Adipocyte (in vitro differentiated cells): ENCODE measurements at regions not wholly inside any gene's neighbourhood (a gene's known extent, or its start where the extent isn't known, plus 50 kb on each side); places are given as distances from the start of the nearest gene placed in this dataset.
A peak's percentile ranks its signal among the peaks of the same experiment; 100 is the strongest.
"Not testable (repeated sequence)": the region's sequence is repeated elsewhere in the genome, so short reads cannot be mapped to it uniquely, and the experiment has no call there.

Source experiments
- DNase-seq: peaks from one replicate; pipeline ENCODE4 v3.0.0-alpha.2; 2015; ENCODE audit warnings: low read depth
- H3K27me3 ChIP-seq: replicated peaks from 2 replicates; pipeline ENCODE4 v1.7.0; 2013; ENCODE audit warnings: mild to moderate bottlenecking, low read length, moderate library complexity; ENCODE audit not compliant: control insufficient read depth, insufficient read depth
- H3K36me3 ChIP-seq: 2 replicates; pipeline ENCODE4 v1.7.0; 2013; ENCODE audit warnings: low read length, mild to moderate bottlenecking, moderate library complexity; ENCODE audit not compliant: control insufficient read depth, insufficient read depth, severe bottlenecking
- H3K4me1 ChIP-seq: 2 replicates; pipeline ENCODE4 v1.7.0; 2013; ENCODE audit warnings: mild to moderate bottlenecking, low read length, moderate library complexity; ENCODE audit not compliant: control insufficient read depth, insufficient read depth
- H3K4me3 ChIP-seq: 2 replicates; pipeline ENCODE4 v1.7.0; 2013; ENCODE audit warnings: mild to moderate bottlenecking, low read length, moderate library complexity
- H3K9ac ChIP-seq: 2 replicates; pipeline ENCODE4 v1.7.0; 2013; ENCODE audit warnings: mild to moderate bottlenecking, low read length, moderate library complexity
- H3K9me3 ChIP-seq: 2 replicates; pipeline ENCODE4 v1.7.0; 2013; ENCODE audit warnings: mild to moderate bottlenecking, low read length, moderate library complexity; ENCODE audit not compliant: control insufficient read depth

- Histone ChIP-seq H3K36me3 (no peaks in the 10 kb centered on the region), H3K27me3 (no peaks in the 10 kb centered on the region), H3K4me3 (no peak overlapping the region), H3K9ac (no peak overlapping the region), H3K4me1 (peaks cover 8% of the 10 kb centered on the region), H3K9me3 (no peaks in the 10 kb centered on the region)
- no peak for DNase-seq
Measured at GRCh38 chr18:9032519-9032918, 70.0 kb upstream of the NDUFV2 start.

DNA sequence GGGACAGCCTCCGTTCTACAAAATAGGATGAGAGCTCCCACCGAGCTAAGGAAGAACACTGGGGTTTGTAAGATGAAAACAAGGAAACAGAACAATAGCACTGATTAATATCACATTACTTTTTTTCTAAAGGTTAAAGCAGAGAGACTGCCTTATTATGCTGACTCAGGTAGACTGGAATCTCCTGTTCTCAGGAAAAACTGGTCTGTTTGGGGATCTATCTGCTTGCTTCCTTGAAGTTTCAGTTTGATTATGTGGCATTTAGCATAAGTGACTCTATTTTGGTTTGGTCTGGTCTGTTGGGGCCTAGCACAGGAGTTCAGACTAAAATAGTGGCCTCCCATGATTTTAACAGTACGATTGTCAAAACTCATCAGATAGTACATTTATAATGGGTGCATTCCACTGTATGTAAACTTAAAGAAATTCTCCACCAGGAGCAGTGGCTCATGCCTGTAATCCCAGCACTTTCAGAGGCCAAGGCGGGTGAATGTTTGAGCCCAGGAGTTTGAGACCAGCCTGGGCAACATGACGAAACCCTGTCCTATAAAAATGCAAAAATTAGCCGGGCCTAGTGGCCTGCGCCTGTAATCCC is 64.1 kb upstream of the NDUFV2 start:
- Histone ChIP-seq H3K27me3 (no peaks in the 10 kb centered on the region), H3K36me3 (no peaks in the 10 kb centered on the region), H3K9me3 (no peaks in the 10 kb centered on the region), H3K9ac (no peak overlapping the region), H3K4me3 (no peak overlapping the region), H3K4me1 (peaks cover 7% of the 10 kb centered on the region)
- DNase-seq: no peak

- no peak overlapping the region for H3K4me3 ChIP-seq
- H3K9ac ChIP-seq: no peak overlapping the region
- no peaks in the 10 kb centered on the region for H3K27me3 ChIP-seq
- no peaks in the 10 kb centered on the region for H3K9me3 ChIP-seq
- DNase-seq: no peak
- H3K36me3 ChIP-seq: no peaks in the 10 kb centered on the region
- H3K4me1 ChIP-seq: peaks cover 6% of the 10 kb centered on the region
Measured at GRCh38 chr18:9039441-9040071, 62.9 kb upstream of the NDUFV2 start.

DNA sequence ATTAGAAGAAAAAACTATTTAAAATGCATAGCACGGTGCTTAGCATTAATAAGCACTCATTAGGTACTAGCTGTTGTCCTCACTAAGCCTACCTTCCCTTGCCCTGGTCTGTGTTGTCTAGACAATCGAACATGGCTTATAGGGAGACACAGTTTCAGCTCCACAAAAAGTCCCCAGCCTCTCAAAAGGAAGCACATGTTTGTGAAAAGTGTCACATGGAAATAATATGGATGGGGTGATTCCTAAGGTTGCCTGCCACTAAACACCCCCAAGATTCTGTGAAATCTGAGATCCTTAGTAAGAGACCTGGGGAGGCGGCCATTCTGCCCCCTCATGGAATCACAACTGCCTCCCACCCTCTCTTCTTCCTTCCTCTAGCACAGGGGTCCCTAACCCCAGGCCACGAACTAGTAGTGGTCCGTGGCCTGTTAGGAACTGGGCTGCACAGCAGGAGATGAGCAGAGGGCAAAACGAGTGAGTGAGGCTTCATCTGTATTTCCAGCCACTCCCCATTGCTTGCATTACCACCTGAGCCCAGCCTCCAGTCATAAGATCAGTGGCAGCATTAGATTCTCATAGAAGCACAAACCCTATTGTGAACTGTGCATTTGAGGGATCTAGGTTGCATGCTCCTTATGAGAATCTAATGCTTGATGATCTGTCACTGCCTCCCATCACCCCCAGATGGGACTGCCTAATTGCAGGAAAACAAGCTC is 59.6 kb upstream of the NDUFV2 start:
- Histone ChIP-seq H3K4me3 (no peak overlapping the region), H3K36me3 (no peaks in the 10 kb centered on the region), H3K9me3 (no peaks in the 10 kb centered on the region), H3K9ac (no peak overlapping the region), H3K27me3 (no peaks in the 10 kb centered on the region), H3K4me1 (peaks cover 6% of the 10 kb centered on the region)
- DNase-seq: no peak

- DNase-seq: no peak
- Histone ChIP-seq H3K9ac (no peak overlapping the region), H3K9me3 (no peaks in the 10 kb centered on the region), H3K4me3 (no peak overlapping the region), H3K27me3 (no peaks in the 10 kb centered on the region), H3K4me1 (no peaks in the 10 kb centered on the region), H3K36me3 (no peaks in the 10 kb centered on the region)
Measured at GRCh38 chr18:9043581-9043980, 58.9 kb upstream of the NDUFV2 start.

- no peak for DNase-seq
- no peaks in the 10 kb centered on the region for H3K36me3 ChIP-seq
- H3K27me3 ChIP-seq: no peaks in the 10 kb centered on the region
- H3K9ac ChIP-seq: no peak overlapping the region
- peaks cover 11% of the 10 kb centered on the region for H3K9me3 ChIP-seq
- H3K4me1 ChIP-seq: no peaks in the 10 kb centered on the region
- H3K4me3 ChIP-seq: no peak overlapping the region
Measured at GRCh38 chr18:9047715-9048114, 54.8 kb upstream of the NDUFV2 start.

DNA sequence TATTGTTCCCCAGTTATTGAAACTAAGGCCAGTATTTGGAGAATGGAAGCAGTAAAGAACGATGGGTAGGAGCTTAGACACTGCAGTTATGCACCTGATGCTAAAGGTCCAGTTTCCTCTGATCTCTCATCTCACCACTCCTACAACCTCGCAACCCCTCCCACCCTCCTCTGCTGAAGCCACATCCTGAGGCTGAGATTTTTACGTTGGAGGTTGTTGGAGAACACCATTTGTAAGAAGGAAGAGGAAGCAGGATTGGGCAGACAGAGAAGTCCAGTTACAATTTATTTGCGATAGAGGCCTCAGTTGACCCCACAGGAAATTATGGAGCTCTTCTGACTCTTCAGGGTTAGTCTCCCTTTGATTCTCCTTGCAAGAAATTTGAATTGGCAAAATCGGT is 54.3 kb upstream of the NDUFV2 start:
- H3K9me3 ChIP-seq: peaks cover 16% of the 10 kb centered on the region
- no peaks in the 10 kb centered on the region for H3K4me1 ChIP-seq
- DNase-seq: no peak
- no peak overlapping the region for H3K4me3 ChIP-seq
- no peak overlapping the region for H3K9ac ChIP-seq
- no peaks in the 10 kb centered on the region for H3K36me3 ChIP-seq
- no peaks in the 10 kb centered on the region for H3K27me3 ChIP-seq

DNA sequence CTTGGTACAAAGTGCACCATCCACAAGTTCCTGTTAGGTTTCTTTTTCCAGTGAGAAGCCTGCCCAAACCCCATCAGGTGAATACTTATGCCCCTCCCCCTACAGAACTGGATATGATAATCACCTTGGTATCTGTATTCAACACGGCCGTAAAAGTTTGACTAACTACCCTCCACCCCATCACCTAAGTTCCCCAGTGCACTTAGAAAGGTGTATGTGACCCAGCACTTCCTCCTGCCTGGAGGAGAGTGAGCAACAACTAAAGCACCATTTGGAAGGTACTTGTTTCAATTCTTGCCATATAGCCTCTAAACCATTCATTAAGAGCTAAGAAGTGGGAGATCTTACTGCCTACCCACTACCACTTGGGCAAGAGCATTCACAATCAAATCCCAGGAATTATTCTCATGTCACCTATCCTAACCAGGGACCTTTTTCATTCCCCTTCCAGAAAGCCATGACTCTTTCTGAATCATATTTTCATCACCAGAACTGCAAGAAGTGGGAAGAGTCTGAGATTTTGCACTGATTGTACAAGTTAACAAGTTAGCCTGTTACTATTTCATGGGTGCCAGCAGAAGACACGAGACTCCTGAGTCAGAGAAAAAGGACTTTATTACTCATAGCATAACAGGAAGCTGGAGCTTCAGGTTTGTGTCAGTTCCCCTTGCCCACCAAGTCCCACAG is 53.5 kb upstream of the NDUFV2 start:
- H3K4me3 ChIP-seq: peak overlapping the region; percentile 26
- no peak overlapping the region for H3K9ac ChIP-seq
- peaks cover 16% of the 10 kb centered on the region for H3K9me3 ChIP-seq
- no peaks in the 10 kb centered on the region for H3K36me3 ChIP-seq
- H3K27me3 ChIP-seq: no peaks in the 10 kb centered on the region
- no peaks in the 10 kb centered on the region for H3K4me1 ChIP-seq
- DNase-seq: no peak

- Histone ChIP-seq H3K27me3 (no peaks in the 10 kb centered on the region), H3K9ac (no peak overlapping the region), H3K4me3 (peak overlapping the region; percentile 26), H3K4me1 (peaks cover 4% of the 10 kb centered on the region), H3K36me3 (no peaks in the 10 kb centered on the region), H3K9me3 (peaks cover 16% of the 10 kb centered on the region)
- DNase-seq: no peak
Measured at GRCh38 chr18:9049495-9049809, 53.0 kb upstream of the NDUFV2 start.

- Histone ChIP-seq H3K9me3 (peaks cover 16% of the 10 kb centered on the region), H3K4me1 (peaks cover 15% of the 10 kb centered on the region)
- H3K4me3 ChIP-seq, DNase-seq, H3K9ac ChIP-seq, H3K27me3 ChIP-seq, H3K36me3 ChIP-seq: not testable (repeated sequence)
Measured at GRCh38 chr18:9050628-9051284, 51.7 kb upstream of the NDUFV2 start.
